ENCODE measurements at regions not wholly inside any gene's neighbourhood (a gene's known extent, or its start where the extent isn't known, plus 50 kb on each side); places are given as distances from the start of the nearest gene placed in this dataset.

- H3K4me3 ChIP-seq (replicated peaks in 1 of 3; ENCODE audit: low read depth in 2 of 3, low read length in 3 of 3) = no peak overlapping the region
- H3K27ac ChIP-seq (ENCODE audit: low read depth in 1 of 2, low read length in 2 of 2) = no peak overlapping the region
- H3K4me2 ChIP-seq (replicated peaks; ENCODE audit: extremely low read depth, low read length, poor library complexity, severe bottlenecking) = no peak overlapping the region
- no peaks in the 10 kb centered on the region for H3K9me3 ChIP-seq (replicated peaks in 1 of 2; ENCODE audit: control insufficient read depth in 1 of 2, insufficient read depth in 1 of 2, low read length in 2 of 2)
- H4K20me1 ChIP-seq (ENCODE audit: insufficient read depth, low read length) = no peaks in the 10 kb centered on the region
- no peak overlapping the region for H2AFZ ChIP-seq (ENCODE audit: insufficient read depth, low read depth, low read length, poor library complexity, severe bottlenecking)
- H3K27me3 Mint-ChIP-seq (ENCODE audit: low read depth in 3 of 3) = peaks cover 2 to 18% (median 4%) of the 10 kb centered on the region in 3 donors
- no peak for DNase-seq
- no peaks in the 10 kb centered on the region for H3K36me3 ChIP-seq (replicated peaks in 1 of 2; ENCODE audit: control insufficient read depth in 1 of 2, insufficient read depth in 2 of 2, low read length in 2 of 2)
- WGBS (ENCODE audit: insufficient coverage) = 93% methylated on average over 6 of the region's 8 CpGs
- no peaks in the 10 kb centered on the region for H3K79me2 ChIP-seq (ENCODE audit: insufficient read depth, low read length)
- no peak overlapping the region for H3K9ac ChIP-seq (ENCODE audit: insufficient read depth, low read length, poor library complexity, severe bottlenecking)
- peaks cover 0 to 4% of the 10 kb centered on the region in 2 donors for H3K27me3 ChIP-seq (ENCODE audit: control insufficient read depth in 2 of 2, insufficient read depth in 2 of 2, low read length in 2 of 2)
- TF ChIP-seq, protein P1, sequence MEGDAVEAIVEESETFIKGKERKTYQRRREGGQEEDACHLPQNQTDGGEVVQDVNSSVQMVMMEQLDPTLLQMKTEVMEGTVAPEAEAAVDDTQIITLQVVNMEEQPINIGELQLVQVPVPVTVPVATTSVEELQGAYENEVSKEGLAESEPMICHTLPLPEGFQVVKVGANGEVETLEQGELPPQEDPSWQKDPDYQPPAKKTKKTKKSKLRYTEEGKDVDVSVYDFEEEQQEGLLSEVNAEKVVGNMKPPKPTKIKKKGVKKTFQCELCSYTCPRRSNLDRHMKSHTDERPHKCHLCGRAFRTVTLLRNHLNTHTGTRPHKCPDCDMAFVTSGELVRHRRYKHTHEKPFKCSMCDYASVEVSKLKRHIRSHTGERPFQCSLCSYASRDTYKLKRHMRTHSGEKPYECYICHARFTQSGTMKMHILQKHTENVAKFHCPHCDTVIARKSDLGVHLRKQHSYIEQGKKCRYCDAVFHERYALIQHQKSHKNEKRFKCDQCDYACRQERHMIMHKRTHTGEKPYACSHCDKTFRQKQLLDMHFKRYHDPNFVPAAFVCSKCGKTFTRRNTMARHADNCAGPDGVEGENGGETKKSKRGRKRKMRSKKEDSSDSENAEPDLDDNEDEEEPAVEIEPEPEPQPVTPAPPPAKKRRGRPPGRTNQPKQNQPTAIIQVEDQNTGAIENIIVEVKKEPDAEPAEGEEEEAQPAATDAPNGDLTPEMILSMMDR (IDR thresholded peaks at IDR 0.05) = no peak
- no peaks in the 10 kb centered on the region for H3K36me3 Mint-ChIP-seq
- no peaks in the 10 kb centered on the region for H3K4me1 ChIP-seq (ENCODE audit: control insufficient read depth in 1 of 2, insufficient read depth in 2 of 2, low read length in 2 of 2)
- H3K4me1 Mint-ChIP-seq = no peaks in the 10 kb centered on the region
- peak overlapping the region in 1 of 2 donors; percentile 2 for H3K4me3 Mint-ChIP-seq
- peaks cover 0 to 5% (median 2%) of the 10 kb centered on the region in 7 donors for H3K9me3 Mint-ChIP-seq
- H3K27ac Mint-ChIP-seq = peak overlapping the region in 1 of 7 donors; percentile 51
- intact Hi-C loops (cut with micrococcal nuclease) = no loop called here
Observed at GRCh38 chr16:86101897-86102157, 202.9 kb downstream of the IRF8 start.

DNA sequence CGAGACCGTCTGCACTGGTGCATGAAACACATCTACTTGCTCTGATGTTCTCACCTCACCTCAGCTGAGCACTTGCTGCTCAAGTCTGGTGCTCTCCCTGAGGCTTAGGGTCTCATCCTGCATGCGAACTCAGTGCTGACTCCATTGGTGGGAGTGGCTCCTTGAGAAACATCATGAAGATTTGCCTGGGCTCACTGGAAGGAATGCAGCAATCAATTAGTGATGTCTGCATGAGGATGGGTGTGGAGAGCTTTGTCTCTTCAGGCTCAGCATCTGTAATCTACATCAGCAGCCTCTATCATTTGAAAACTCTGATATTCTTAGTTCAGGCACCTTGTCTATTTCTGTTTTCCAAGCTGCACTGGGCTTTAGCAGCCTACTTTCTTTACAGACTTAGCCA is 204.4 kb downstream of the IRF8 start:
- DNase-seq = no peak

More for the DNA sequence above, 204.4 kb downstream of the IRF8 start:
- peaks cover 0 to 5% (median 2%) of the 10 kb centered on the region in 7 donors for H3K9me3 Mint-ChIP-seq
- no peak overlapping the region for H3K4me2 ChIP-seq (replicated peaks; ENCODE audit: extremely low read depth, low read length, poor library complexity, severe bottlenecking)
- H3K27ac ChIP-seq (ENCODE audit: low read depth in 1 of 2, low read length in 2 of 2) = no peak overlapping the region
- H3K79me2 ChIP-seq (ENCODE audit: insufficient read depth, low read length) = no peaks in the 10 kb centered on the region
- 90% methylated on average over 2 of the region's 3 CpGs for WGBS (ENCODE audit: insufficient coverage)
- no peak overlapping the region for H3K27ac Mint-ChIP-seq
- H3K4me3 ChIP-seq (replicated peaks in 1 of 3; ENCODE audit: low read depth in 2 of 3, low read length in 3 of 3) = no peak overlapping the region
- no peaks in the 10 kb centered on the region for H3K36me3 Mint-ChIP-seq
- peaks cover 0 to 4% of the 10 kb centered on the region in 2 donors for H3K27me3 ChIP-seq (ENCODE audit: control insufficient read depth in 2 of 2, insufficient read depth in 2 of 2, low read length in 2 of 2)
- no peak overlapping the region for H3K4me3 Mint-ChIP-seq
- H3K9ac ChIP-seq (ENCODE audit: insufficient read depth, low read length, poor library complexity, severe bottlenecking) = no peak overlapping the region
- peaks cover 2 to 17% (median 4%) of the 10 kb centered on the region in 3 donors for H3K27me3 Mint-ChIP-seq (ENCODE audit: low read depth in 3 of 3)
- H2AFZ ChIP-seq (ENCODE audit: insufficient read depth, low read depth, low read length, poor library complexity, severe bottlenecking) = no peak overlapping the region
- H3K36me3 ChIP-seq (replicated peaks in 1 of 2; ENCODE audit: control insufficient read depth in 1 of 2, insufficient read depth in 2 of 2, low read length in 2 of 2) = no peaks in the 10 kb centered on the region
- H3K4me1 Mint-ChIP-seq = no peaks in the 10 kb centered on the region
- intact Hi-C loops (cut with micrococcal nuclease) = no loop called here
- no peaks in the 10 kb centered on the region for H4K20me1 ChIP-seq (ENCODE audit: insufficient read depth, low read length)
- no peaks in the 10 kb centered on the region for H3K4me1 ChIP-seq (ENCODE audit: control insufficient read depth in 1 of 2, insufficient read depth in 2 of 2, low read length in 2 of 2)
- TF ChIP-seq, protein P1 (IDR thresholded peaks at IDR 0.05) = no peak
- H3K9me3 ChIP-seq (replicated peaks in 1 of 2; ENCODE audit: control insufficient read depth in 1 of 2, insufficient read depth in 1 of 2, low read length in 2 of 2) = peaks cover 0 to 8% of the 10 kb centered on the region in 2 donors
